Right lobe of liver (tissue), 6 donors: ENCODE measurements at regions not wholly inside any gene's neighbourhood (a gene's known extent, or its start where the extent isn't known, plus 50 kb on each side); places are given as distances from the start of the nearest gene placed in this dataset.

Experiments used
- ATAC-seq, 4 donors: fragments of 200-7000 bp; cut with Tn5 transposase; one replicate each; pipeline ENCODE4 v1.9.1; 2020; ENCODE audit warnings: mild to moderate bottlenecking in 4 of 4, moderate library complexity in 4 of 4
- DNase-seq, 3 donors: peaks; one replicate each; pipeline ENCODE4 v3.0.0-alpha.2; 2020
- H3K27ac ChIP-seq, 3 donors: fragments of 200-600 bp; one replicate each; pipeline ENCODE4 v1.8.0; 2022
- H3K27me3 ChIP-seq, 2 donors: fragments of 200-600 bp; one replicate each; pipeline ENCODE4 v1.8.0; 2022
- H3K36me3 ChIP-seq, 4 donors: fragments of 200-600 bp; sonication (generic) in 1 of 4; one replicate each; pipeline versions ENCODE4 v1.5.1 to v1.8.0; 2017 to 2022; ENCODE audit warnings: control low read depth in 1 of 4
- H3K4me1 ChIP-seq, 4 donors: fragments of 200-600 bp; sonication (generic) in 1 of 4; one replicate each; pipeline versions ENCODE4 v1.5.1 to v1.8.0; 2017 to 2022; ENCODE audit warnings: control low read depth in 1 of 4
- H3K4me3 ChIP-seq, 3 donors: fragments of 200-600 bp; one replicate each; pipeline ENCODE4 v1.8.0; 2022
- H3K9me3 ChIP-seq, 4 donors: fragments of 200-600 bp; sonication (generic) in 1 of 4; one replicate each; pipeline versions ENCODE4 v1.5.1 to v1.8.0; 2017 to 2022; ENCODE audit warnings: control low read depth in 1 of 4
- POLR2A ChIP-seq: fragments of 450-650 bp; IDR thresholded peaks from one replicate; pipeline ENCODE4 v1.6.1; 2017; ENCODE audit warnings: antibody characterized with exemption, mild to moderate bottlenecking
- WGBS: methylation state at CpG from one replicate; pipeline ENCODE4 v1.1.6; 2018; ENCODE audit warnings: low coverage, low lambda C conversion rate; ENCODE audit not compliant: insufficient coverage; ENCODE audit errors: missing lambda C conversion rate; 5-methylcytosine and 5-hydroxymethylcytosine counted together
- intact Hi-C, 2 donors: fragments of 100-400 bp; cut with DNase I; formaldehyde crosslinking; loops; one replicate each; pipeline versions ENCODE4 v1.11.2 to v1.14.1; 2022
- TF ChIP-seq, protein P1 (sequence below), 4 donors: fragments of 200-600 bp in 3 of 4; fragments of 450-650 bp in 1 of 4; IDR thresholded peaks; one replicate each; pipeline versions ENCODE4 v1.5.1 to v1.8.0; 2016 to 2022; ENCODE audit warnings: antibody characterized with exemption in 4 of 4, mild to moderate bottlenecking in 2 of 4
- donor health status: DM: no; HTN: yes; CAD: no.
- donor health status: DM: no; HTN: no; CAD: no.
- donor health status: DM: no; HTN: no; CAD: no.
- donor health status: DM: no; HTN: yes; CAD: no.
- donor health status: DM: no; HTN: yes; CAD: no.

DNA sequence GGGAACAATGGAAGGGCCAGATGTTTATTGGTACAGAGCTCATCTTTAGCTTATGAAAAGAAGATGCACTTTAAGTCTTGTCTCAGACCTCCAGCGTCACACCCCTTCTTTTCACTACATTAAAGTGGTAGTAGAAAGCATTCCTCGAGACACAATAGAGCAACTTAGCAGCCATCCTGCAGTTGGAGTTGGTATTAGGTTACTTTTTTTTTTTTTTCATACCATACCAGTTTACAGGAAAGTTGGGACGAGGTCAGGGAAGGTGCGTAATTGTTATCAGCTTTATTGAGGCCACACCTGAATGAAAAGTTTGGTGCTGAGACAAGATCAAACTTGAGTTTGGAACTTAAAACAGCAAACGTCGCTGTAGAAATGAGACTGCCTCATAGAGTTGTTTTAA, 203.8 kb downstream of the SOX2 start:
- H3K4me1 ChIP-seq: no peaks in the 10 kb centered on the region
- H3K36me3 ChIP-seq: no peaks in the 10 kb centered on the region
- DNase-seq: no peak
- no peak overlapping the region for H3K4me3 ChIP-seq
- TF ChIP-seq, protein P1, sequence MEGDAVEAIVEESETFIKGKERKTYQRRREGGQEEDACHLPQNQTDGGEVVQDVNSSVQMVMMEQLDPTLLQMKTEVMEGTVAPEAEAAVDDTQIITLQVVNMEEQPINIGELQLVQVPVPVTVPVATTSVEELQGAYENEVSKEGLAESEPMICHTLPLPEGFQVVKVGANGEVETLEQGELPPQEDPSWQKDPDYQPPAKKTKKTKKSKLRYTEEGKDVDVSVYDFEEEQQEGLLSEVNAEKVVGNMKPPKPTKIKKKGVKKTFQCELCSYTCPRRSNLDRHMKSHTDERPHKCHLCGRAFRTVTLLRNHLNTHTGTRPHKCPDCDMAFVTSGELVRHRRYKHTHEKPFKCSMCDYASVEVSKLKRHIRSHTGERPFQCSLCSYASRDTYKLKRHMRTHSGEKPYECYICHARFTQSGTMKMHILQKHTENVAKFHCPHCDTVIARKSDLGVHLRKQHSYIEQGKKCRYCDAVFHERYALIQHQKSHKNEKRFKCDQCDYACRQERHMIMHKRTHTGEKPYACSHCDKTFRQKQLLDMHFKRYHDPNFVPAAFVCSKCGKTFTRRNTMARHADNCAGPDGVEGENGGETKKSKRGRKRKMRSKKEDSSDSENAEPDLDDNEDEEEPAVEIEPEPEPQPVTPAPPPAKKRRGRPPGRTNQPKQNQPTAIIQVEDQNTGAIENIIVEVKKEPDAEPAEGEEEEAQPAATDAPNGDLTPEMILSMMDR (IDR thresholded peaks at IDR 0.05): no peak
- TF ChIP-seq POLR2A: no peak
- no peaks in the 10 kb centered on the region for H3K9me3 ChIP-seq
- H3K27me3 ChIP-seq: no peaks in the 10 kb centered on the region
- intact Hi-C loops: no loop called here
- H3K27ac ChIP-seq: no peak overlapping the region
- no peak for ATAC-seq
- WGBS: 47% methylated on average over 6 of the region's 6 CpGs

DNA sequence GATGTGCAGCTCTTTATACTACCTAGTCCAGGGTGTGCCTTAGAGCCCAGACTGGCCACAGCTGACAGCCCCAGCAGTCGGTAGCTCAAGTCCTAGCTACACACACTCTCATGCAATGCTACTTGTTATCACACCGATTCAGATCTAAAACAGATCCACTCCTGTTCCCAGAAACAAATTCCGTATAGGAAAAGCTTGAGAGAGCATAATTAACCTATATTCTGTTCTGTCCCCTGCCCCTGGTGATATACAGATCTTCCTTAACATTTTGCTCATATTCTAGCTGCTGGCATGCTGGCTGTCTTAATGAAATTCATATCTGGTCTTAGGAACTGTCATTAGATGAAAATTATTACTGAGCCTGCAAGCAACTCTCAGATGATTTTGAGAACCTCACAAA, 204.3 kb downstream of the SOX2 start:
- ATAC-seq (no peak), DNase-seq (no peak)
- intact Hi-C loops: no loop called here
- H3K27ac ChIP-seq: no peak overlapping the region
- WGBS: 42% methylated on average over 3 of the region's 3 CpGs
- H3K36me3 ChIP-seq: no peaks in the 10 kb centered on the region
- no peaks in the 10 kb centered on the region for H3K27me3 ChIP-seq
- no peak overlapping the region for H3K4me3 ChIP-seq
- no peaks in the 10 kb centered on the region for H3K9me3 ChIP-seq
- no peaks in the 10 kb centered on the region for H3K4me1 ChIP-seq
- no peak for TF ChIP-seq POLR2A
- TF ChIP-seq, protein P1 (IDR thresholded peaks at IDR 0.05): no peak

DNA sequence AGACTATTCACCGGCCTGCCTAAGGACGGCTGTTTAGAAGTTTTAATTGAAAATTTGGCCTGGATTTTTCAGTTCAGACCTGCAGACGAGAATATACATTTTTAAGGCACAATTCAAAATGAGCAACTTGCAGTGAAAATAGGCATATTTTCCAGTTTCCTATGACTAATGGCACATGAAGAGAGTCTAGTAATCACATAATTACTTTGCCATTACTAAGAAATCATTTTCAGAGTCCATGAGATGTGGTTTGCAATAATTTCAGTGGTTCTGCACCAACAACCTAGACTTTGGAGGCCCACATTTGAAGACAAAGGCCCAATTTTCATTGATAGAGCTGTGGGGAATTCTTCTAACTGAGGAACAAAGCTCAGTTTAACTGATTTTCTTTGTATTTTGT, 205.3 kb downstream of the SOX2 start:
- WGBS: 66% methylated on average over 3 of the region's 3 CpGs
- H3K4me1 ChIP-seq: no peaks in the 10 kb centered on the region

DNA sequence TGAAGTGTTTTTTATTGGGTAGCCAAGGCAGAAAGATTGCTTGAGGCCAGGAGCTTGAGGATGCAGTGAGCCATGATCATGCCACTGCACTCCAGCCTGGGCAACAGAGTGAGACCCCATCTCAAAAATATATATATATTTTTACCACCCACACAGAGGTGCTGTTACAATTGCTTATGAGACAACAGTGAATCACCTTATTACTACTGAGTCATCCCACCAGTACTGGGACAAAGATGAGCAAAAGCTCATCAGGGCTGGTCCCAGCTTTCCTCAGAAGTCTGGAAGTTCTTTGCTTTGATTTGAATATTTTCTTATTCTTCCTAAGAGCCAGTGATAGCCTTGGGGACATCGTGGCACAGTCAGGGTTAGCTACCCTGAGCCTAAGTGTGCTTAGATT, 207.7 kb downstream of the SOX2 start:
- TF ChIP-seq, protein P1 (IDR thresholded peaks at IDR 0.05): no peak
- TF ChIP-seq POLR2A: no peak
- H3K36me3 ChIP-seq: no peaks in the 10 kb centered on the region
- H3K27ac ChIP-seq: no peak overlapping the region
- no peaks in the 10 kb centered on the region for H3K9me3 ChIP-seq
- ATAC-seq (no peak), DNase-seq (no peak)
- intact Hi-C loops: no loop called here
- WGBS: 46% methylated on average over 1 of the region's 1 CpG
- H3K4me1 ChIP-seq: no peaks in the 10 kb centered on the region
- no peaks in the 10 kb centered on the region for H3K27me3 ChIP-seq
- no peak overlapping the region for H3K4me3 ChIP-seq

More for the DNA sequence above, 205.3 kb downstream of the SOX2 start:
- TF ChIP-seq, protein P1 (IDR thresholded peaks at IDR 0.05): no peak
- H3K27me3 ChIP-seq: no peaks in the 10 kb centered on the region
- no peak overlapping the region for H3K4me3 ChIP-seq
- intact Hi-C loops: no loop called here
- H3K36me3 ChIP-seq: no peaks in the 10 kb centered on the region
- no peaks in the 10 kb centered on the region for H3K9me3 ChIP-seq
- H3K27ac ChIP-seq: no peak overlapping the region
- ATAC-seq (no peak), DNase-seq (no peak)

DNA sequence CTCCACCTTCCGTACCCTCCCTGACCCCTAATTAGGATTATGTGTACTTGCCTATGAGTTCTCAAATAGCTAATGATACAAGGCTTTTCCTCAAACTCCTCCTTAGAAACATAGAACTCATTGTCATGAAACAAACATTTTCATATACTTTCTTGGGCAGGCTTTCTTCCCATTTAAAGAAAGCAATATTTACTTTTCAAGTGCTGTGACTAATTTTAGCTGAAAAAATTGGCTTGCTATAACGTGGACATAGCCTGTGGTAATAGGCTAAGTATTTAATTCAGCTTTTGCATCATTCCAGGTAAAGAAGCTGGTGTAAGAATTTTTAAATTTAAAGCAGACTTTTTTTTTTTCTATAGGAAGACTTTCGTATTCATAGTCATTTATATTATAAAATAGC, 208.7 kb downstream of the SOX2 start:
- DNase-seq (no peak), ATAC-seq (no peak)
- no peaks in the 10 kb centered on the region for H3K4me1 ChIP-seq
- WGBS: 49% methylated on average over 3 of the region's 3 CpGs
- no peaks in the 10 kb centered on the region for H3K27me3 ChIP-seq
- TF ChIP-seq, protein P1 (IDR thresholded peaks at IDR 0.05): no peak
- intact Hi-C loops: no loop called here
- no peaks in the 10 kb centered on the region for H3K9me3 ChIP-seq
- H3K4me3 ChIP-seq: no peak overlapping the region
- no peak overlapping the region for H3K27ac ChIP-seq
- no peaks in the 10 kb centered on the region for H3K36me3 ChIP-seq
